ENCODE measurements at regions not wholly inside any gene's neighbourhood (a gene's known extent, or its start where the extent isn't known, plus 50 kb on each side); places are given as distances from the start of the nearest gene placed in this dataset.

- TF ChIP-seq ZNF274 (IDR thresholded peaks at IDR 0.05; ENCODE audit: low read depth, low read length) = no peak
- no peak overlapping the region for H3K4me3 ChIP-seq (ENCODE audit: low read length)
Observed at GRCh38 chr5:143560378-143560777, 156.9 kb upstream of the NR3C1 start.

- no peak overlapping the region for H3K4me3 ChIP-seq (ENCODE audit: low read length)
- no peak for TF ChIP-seq ZNF274 (IDR thresholded peaks at IDR 0.05; ENCODE audit: low read depth, low read length)
Observed at GRCh38 chr5:143559586-143560109, 156.2 kb upstream of the NR3C1 start.

- no peak for TF ChIP-seq ZNF274 (IDR thresholded peaks at IDR 0.05; ENCODE audit: low read depth, low read length)
- no peak overlapping the region for H3K4me3 ChIP-seq (ENCODE audit: low read length)
Observed at GRCh38 chr5:143558048-143558447, 154.6 kb upstream of the NR3C1 start.

GRCh38 chr5:143557061-143557818 is 153.8 kb upstream of the NR3C1 start:
- no peak overlapping the region for H3K4me3 ChIP-seq (ENCODE audit: low read length)
- TF ChIP-seq ZNF274 (IDR thresholded peaks at IDR 0.05; ENCODE audit: low read depth, low read length) = no peak

- no peak overlapping the region for H3K4me3 ChIP-seq (ENCODE audit: low read length)
- no peak for TF ChIP-seq ZNF274 (IDR thresholded peaks at IDR 0.05; ENCODE audit: low read depth, low read length)
Observed at GRCh38 chr5:143554918-143555477, 151.5 kb upstream of the NR3C1 start.

- no peak overlapping the region for H3K4me3 ChIP-seq (ENCODE audit: low read length)
- TF ChIP-seq ZNF274 (IDR thresholded peaks at IDR 0.05; ENCODE audit: low read depth, low read length) = no peak
Observed at GRCh38 chr5:143554187-143554717, 150.8 kb upstream of the NR3C1 start.

GRCh38 chr5:143552680-143553079 is 149.2 kb upstream of the NR3C1 start:
- no peak for TF ChIP-seq ZNF274 (IDR thresholded peaks at IDR 0.05; ENCODE audit: low read depth, low read length)
- no peak overlapping the region for H3K4me3 ChIP-seq (ENCODE audit: low read length)

GRCh38 chr5:143551820-143552251 is 148.3 kb upstream of the NR3C1 start:
- TF ChIP-seq ZNF274 (IDR thresholded peaks at IDR 0.05; ENCODE audit: low read depth, low read length) = no peak
- H3K4me3 ChIP-seq (ENCODE audit: low read length) = no peak overlapping the region

- TF ChIP-seq ZNF274 (IDR thresholded peaks at IDR 0.05; ENCODE audit: low read depth, low read length) = no peak
Observed at GRCh38 chr5:143550986-143551630, 147.6 kb upstream of the NR3C1 start.

GRCh38 chr5:143547342-143547741 is 143.9 kb upstream of the NR3C1 start:
- no peak overlapping the region for H3K4me3 ChIP-seq (ENCODE audit: low read length)
- TF ChIP-seq ZNF274 (IDR thresholded peaks at IDR 0.05; ENCODE audit: low read depth, low read length) = no peak

More at GRCh38 chr5:143550986-143551630, 147.6 kb upstream of the NR3C1 start:
- no peak overlapping the region for H3K4me3 ChIP-seq (ENCODE audit: low read length)

GRCh38 chr5:143546394-143546793 is 142.9 kb upstream of the NR3C1 start:
- TF ChIP-seq ZNF274 (IDR thresholded peaks at IDR 0.05; ENCODE audit: low read depth, low read length) = no peak
- no peak overlapping the region for H3K4me3 ChIP-seq (ENCODE audit: low read length)

- no peak overlapping the region for H3K4me3 ChIP-seq (ENCODE audit: low read length)
- no peak for TF ChIP-seq ZNF274 (IDR thresholded peaks at IDR 0.05; ENCODE audit: low read depth, low read length)
Observed at GRCh38 chr5:143544606-143545005, 141.1 kb upstream of the NR3C1 start.

GRCh38 chr5:143543358-143544255 is 140.1 kb upstream of the NR3C1 start:
- H3K4me3 ChIP-seq (ENCODE audit: low read length) = no peak overlapping the region
- TF ChIP-seq ZNF274 (IDR thresholded peaks at IDR 0.05; ENCODE audit: low read depth, low read length) = no peak

GRCh38 chr5:143542798-143543144 is 139.3 kb upstream of the NR3C1 start:
- no peak overlapping the region for H3K4me3 ChIP-seq (ENCODE audit: low read length)
- TF ChIP-seq ZNF274 (IDR thresholded peaks at IDR 0.05; ENCODE audit: low read depth, low read length) = no peak

All from GM08714 (cell line).